Stomach (tissue), 8 donors: ENCODE measurements at regions not wholly inside any gene's neighbourhood (a gene's known extent, or its start where the extent isn't known, plus 50 kb on each side); places are given as distances from the start of the nearest gene placed in this dataset.

ENCODE experiments used
- DNase-seq, 2 donors: peaks; one replicate each; pipeline versions ENCODE4 v3.0.0 to v3.0.0-alpha.2; 2013 to 2019
- H3K27ac ChIP-seq, 5 donors: fragments of 200-600 bp in 4 of 5; sonication (generic) in 4 of 5; one replicate each; pipeline ENCODE4 v1.5.1; 2013 to 2019; ENCODE audit warnings: mild to moderate bottlenecking in 1 of 5, moderate library complexity in 1 of 5
- H3K27me3 ChIP-seq, 3 donors: fragments of 200-600 bp; sonication (generic); one replicate each; pipeline ENCODE4 v1.5.1; 2017 to 2019; ENCODE audit warnings: mixed run types in 1 of 3
- H3K36me3 ChIP-seq, 4 donors: fragments of 200-600 bp; sonication (generic); 1 replicate in 3 of 4; 2 replicates in 1 of 4; pipeline ENCODE4 v1.5.1; 2016 to 2019
- H3K4me1 ChIP-seq, 4 donors: fragments of 200-600 bp; sonication (generic); one replicate each; pipeline ENCODE4 v1.5.1; 2016 to 2019
- H3K4me3 ChIP-seq, 4 donors: fragments of 200-600 bp; sonication (generic) in 3 of 4; one replicate each; pipeline ENCODE4 v1.5.1; 2016 to 2019; ENCODE audit warnings: mild to moderate bottlenecking in 1 of 4
- H3K9me3 ChIP-seq, 4 donors: fragments of 200-600 bp; sonication (generic); one replicate each; pipeline ENCODE4 v1.5.1; 2016 to 2019
- CTCF ChIP-seq, 7 experiments: fragments of 450-650 bp in 4 of 7; fragments of 200-600 bp in 3 of 7; sonication (generic) in 3 of 7; IDR thresholded peaks; one replicate each; pipeline ENCODE4 v1.5.1; 2016 to 2019; ENCODE audit warnings: antibody characterized with exemption in 7 of 7, control low read depth in 2 of 7, mild to moderate bottlenecking in 1 of 7
- EP300 ChIP-seq: sonication (generic); formaldehyde crosslinking; IDR thresholded peaks from one replicate; pipeline ENCODE4 v1.6.1; 2017; ENCODE audit warnings: antibody characterized with exemption
- POLR2A ChIP-seq, 4 donors: fragments of 450-650 bp; IDR thresholded peaks; one replicate each; pipeline ENCODE4 v1.6.1; 2016; ENCODE audit warnings: antibody characterized with exemption in 4 of 4, control low read depth in 2 of 4, mild to moderate bottlenecking in 1 of 4, moderate library complexity in 1 of 4
- POLR2AphosphoS5 ChIP-seq, 3 donors: sonication (generic); formaldehyde crosslinking; IDR thresholded peaks; one replicate each; pipeline ENCODE4 v1.6.1; 2016; ENCODE audit warnings: antibody characterized with exemption in 3 of 3
- WGBS, 5 donors: extraction: QIAGEN DNeasy Blood & Tissue Kit in 3 of 5; methylation state at CpG; one replicate each; pipeline versions ENCODE4 v1.1.5 to v1.1.7; 2013 to 2018; 5-methylcytosine and 5-hydroxymethylcytosine counted together
- intact Hi-C: fragments of 100-400 bp; cut with DNase I; formaldehyde crosslinking; loops from one replicate; pipeline ENCODE4 v1.15.1; 2023; ENCODE audit warnings: low total_unique reads
- donor health status: healthy with polysubstance abuse.
- donor health status: Bipolar disorder and iron deficiency.
- donor health status: healthy.

GRCh38 chr4:95998311-95998710, 158.4 kb downstream of the PDHA2 start:
- no peaks in the 10 kb centered on the region for H3K27me3 ChIP-seq
- no peaks in the 10 kb centered on the region for H3K36me3 ChIP-seq
- no peaks in the 10 kb centered on the region for H3K4me1 ChIP-seq
- DNase-seq: no peak
- no peak for TF ChIP-seq POLR2A (IDR thresholded peaks at IDR 0.05)
- intact Hi-C loops: no loop called here
- 87 to 95% (median 93%) methylated on average over 2 of the region's 2 CpGs for WGBS, 5 donors
- H3K4me3 ChIP-seq: no peak overlapping the region
- H3K9me3 ChIP-seq: no peaks in the 10 kb centered on the region
- H3K27ac ChIP-seq: no peak overlapping the region

GRCh38 chr4:96003951-96004740, 164.3 kb downstream of the PDHA2 start:
- Histone ChIP-seq H3K4me1 (no peaks in the 10 kb centered on the region), H3K4me3 (no peak overlapping the region), H3K27ac (no peak overlapping the region), H3K27me3 (no peaks in the 10 kb centered on the region), H3K9me3 (no peaks in the 10 kb centered on the region), H3K36me3 (no peaks in the 10 kb centered on the region)
- TF ChIP-seq POLR2AphosphoS5 (IDR thresholded peaks at IDR 0.05) (no peak), EP300 (no peak), POLR2A (IDR thresholded peaks at IDR 0.05) (no peak), CTCF (IDR thresholded peaks at IDR 0.05) (no peak)
- no peak for DNase-seq
- WGBS, 5 donors: 62 to 68% (median 66%) methylated on average over 7 to 8 of the region's 8 CpGs
- intact Hi-C loops: no loop called here

GRCh38 chr4:96009427-96010119, 169.7 kb downstream of the PDHA2 start:
- 62 to 85% (median 71%) methylated on average over 1 of the region's 1 CpG for WGBS, 5 donors
- Histone ChIP-seq H3K36me3 (no peaks in the 10 kb centered on the region), H3K4me3 (no peak overlapping the region), H3K27me3 (no peaks in the 10 kb centered on the region), H3K9me3 (no peaks in the 10 kb centered on the region), H3K4me1 (no peaks in the 10 kb centered on the region), H3K27ac (no peak overlapping the region)
- intact Hi-C loops: no loop called here
- DNase-seq: peak in 1 of 2 donors; percentile 7
- no peak for TF ChIP-seq CTCF (IDR thresholded peaks at IDR 0.05)
- TF ChIP-seq POLR2A (IDR thresholded peaks at IDR 0.05): no peak
- no peak for TF ChIP-seq POLR2AphosphoS5 (IDR thresholded peaks at IDR 0.05)
- no peak for TF ChIP-seq EP300

GRCh38 chr4:96012687-96013086, 172.8 kb downstream of the PDHA2 start:
- intact Hi-C loops: no loop called here
- TF ChIP-seq CTCF (IDR thresholded peaks at IDR 0.05): no peak
- no peak for TF ChIP-seq POLR2AphosphoS5 (IDR thresholded peaks at IDR 0.05)
- TF ChIP-seq POLR2A (IDR thresholded peaks at IDR 0.05): no peak
- TF ChIP-seq EP300: no peak
- H3K36me3 ChIP-seq: no peaks in the 10 kb centered on the region
- WGBS, 5 donors: 60 to 83% (median 78%) methylated on average over 2 of the region's 2 CpGs
- no peak for DNase-seq
- H3K4me1 ChIP-seq: peaks cover 0 to 13% (median 5%) of the 10 kb centered on the region in 4 donors
- no peak overlapping the region for H3K27ac ChIP-seq
- H3K9me3 ChIP-seq: no peaks in the 10 kb centered on the region
- H3K27me3 ChIP-seq: no peaks in the 10 kb centered on the region
- no peak overlapping the region for H3K4me3 ChIP-seq
